Fibroblast of skin of abdomen (primary cell): ENCODE measurements at regions not wholly inside any gene's neighbourhood (a gene's known extent, or its start where the extent isn't known, plus 50 kb on each side); places are given as distances from the start of the nearest gene placed in this dataset.

Experiments
- DNase-seq: peaks from one replicate; pipeline ENCODE4 v3.0.0-alpha.2; 2013

GRCh38 chr15:70196372-70197316 lies 98.9 kb upstream of the TLE3 start:
- peak; percentile 71 for DNase-seq

- peak; percentile 81 for DNase-seq
Measured at GRCh38 chr15:70195587-70196305, 98.0 kb upstream of the TLE3 start.

- DNase-seq: no peak
Measured at GRCh38 chr15:70195171-70195570, 97.5 kb upstream of the TLE3 start.

- no peak for DNase-seq
Measured at GRCh38 chr15:70194266-70194665, 96.5 kb upstream of the TLE3 start.

GRCh38 chr15:70193734-70194133 lies 96.0 kb upstream of the TLE3 start:
- no peak for DNase-seq

GRCh38 chr15:70192490-70192889 lies 94.8 kb upstream of the TLE3 start:
- no peak for DNase-seq

- DNase-seq: no peak
Measured at GRCh38 chr15:70192041-70192440, 94.3 kb upstream of the TLE3 start.

- DNase-seq: no peak
Measured at GRCh38 chr15:70190965-70191364, 93.2 kb upstream of the TLE3 start.

- DNase-seq: no peak
Measured at GRCh38 chr15:70189826-70190695, 92.3 kb upstream of the TLE3 start.

GRCh38 chr15:70188286-70188685 lies 90.6 kb upstream of the TLE3 start:
- DNase-seq: no peak

- no peak for DNase-seq
Measured at GRCh38 chr15:70187331-70187730, 89.6 kb upstream of the TLE3 start.

GRCh38 chr15:70186152-70186551 lies 88.4 kb upstream of the TLE3 start:
- peak; percentile 20 for DNase-seq

- DNase-seq: peak; percentile 55
Measured at GRCh38 chr15:70185251-70185711, 87.6 kb upstream of the TLE3 start.

- DNase-seq: no peak
Measured at GRCh38 chr15:70182858-70183695, 85.4 kb upstream of the TLE3 start.

- no peak for DNase-seq
Measured at GRCh38 chr15:70181626-70182255, 84.0 kb upstream of the TLE3 start.

- DNase-seq: no peak
Measured at GRCh38 chr15:70180186-70180875, 82.6 kb upstream of the TLE3 start.

GRCh38 chr15:70179309-70179892 lies 81.7 kb upstream of the TLE3 start:
- DNase-seq: no peak

GRCh38 chr15:70178335-70179084 lies 80.8 kb upstream of the TLE3 start:
- DNase-seq: no peak

- DNase-seq: no peak
Measured at GRCh38 chr15:70172566-70173225, 75.0 kb upstream of the TLE3 start.
